ENCODE measurements at regions not wholly inside any gene's neighbourhood (a gene's known extent, or its start where the extent isn't known, plus 50 kb on each side); places are given as distances from the start of the nearest gene placed in this dataset.
A peak's percentile ranks its signal among the peaks of the same experiment; 100 is the strongest.
"Not testable (repeated sequence)": the region's sequence is repeated elsewhere in the genome, so short reads cannot be mapped to it uniquely, and the experiment has no call there.

DNA sequence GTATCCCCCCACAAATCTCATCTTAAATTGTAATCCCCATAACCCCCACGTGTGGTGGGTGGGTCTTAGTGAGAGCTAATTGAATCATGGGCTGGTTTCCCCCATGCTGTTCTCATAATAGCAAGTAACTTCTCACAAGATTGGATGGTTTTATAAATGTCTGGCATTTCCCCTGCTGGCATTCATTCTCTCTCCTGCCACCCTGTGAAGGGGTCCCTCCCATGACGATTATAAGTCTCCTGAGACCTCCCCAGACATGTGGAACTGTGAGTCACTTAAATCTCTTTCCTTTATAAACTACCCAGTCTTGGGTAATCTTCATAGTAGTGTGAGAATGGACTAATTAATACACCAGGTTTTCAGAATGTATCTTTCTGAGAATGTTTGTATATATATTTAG lies 1159.4 kb downstream of the FAM181B start:
- in situ Hi-C loops (cut with MboI; ENCODE audit: low pct_unique_long_range_greater_than_20kb, low sequenced_read_pairs): no loop called here
- DNase-seq: no peak

DNA sequence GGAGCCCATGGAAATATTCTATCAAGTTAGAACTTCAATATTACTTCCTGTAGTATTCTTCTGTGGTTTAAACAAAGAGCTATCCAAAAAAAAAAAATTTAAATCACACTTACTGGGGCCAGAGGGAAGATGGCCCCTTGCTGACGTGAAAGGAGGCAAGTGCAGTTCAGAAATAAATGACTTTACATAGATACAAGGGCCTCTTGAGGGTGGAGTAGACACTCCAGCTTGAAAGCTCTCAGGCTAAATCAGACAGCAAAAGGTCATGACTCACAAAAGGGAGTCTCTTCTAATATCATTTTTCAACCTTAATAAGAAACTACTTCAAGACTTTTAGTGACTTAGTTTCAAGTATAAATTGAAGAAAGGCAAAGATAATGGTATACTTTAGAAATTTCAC lies 1160.3 kb downstream of the FAM181B start:
- no peak for DNase-seq
- in situ Hi-C loops (cut with MboI; ENCODE audit: low pct_unique_long_range_greater_than_20kb, low sequenced_read_pairs): no loop called here

DNA sequence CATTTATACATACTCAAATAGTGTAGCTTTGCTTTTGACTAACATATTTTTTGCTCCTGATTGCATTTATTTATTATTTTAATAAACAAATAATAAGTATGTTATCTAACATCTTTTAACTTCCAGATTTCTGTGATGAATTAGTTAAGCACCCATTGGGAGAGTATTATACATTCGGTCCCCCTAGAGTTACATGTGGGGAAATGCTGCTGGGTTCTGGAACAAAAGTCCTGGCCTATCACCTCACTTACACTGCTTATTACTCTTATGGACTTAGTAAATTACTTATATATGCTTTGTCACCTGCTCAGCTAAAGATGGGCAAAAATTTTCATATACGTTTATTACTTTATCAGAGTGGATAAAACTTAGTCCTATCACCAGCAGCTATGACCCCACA lies 1163.0 kb downstream of the FAM181B start:
- DNase-seq: no peak
- in situ Hi-C loops (cut with MboI; ENCODE audit: low pct_unique_long_range_greater_than_20kb, low sequenced_read_pairs): no loop called here

DNA sequence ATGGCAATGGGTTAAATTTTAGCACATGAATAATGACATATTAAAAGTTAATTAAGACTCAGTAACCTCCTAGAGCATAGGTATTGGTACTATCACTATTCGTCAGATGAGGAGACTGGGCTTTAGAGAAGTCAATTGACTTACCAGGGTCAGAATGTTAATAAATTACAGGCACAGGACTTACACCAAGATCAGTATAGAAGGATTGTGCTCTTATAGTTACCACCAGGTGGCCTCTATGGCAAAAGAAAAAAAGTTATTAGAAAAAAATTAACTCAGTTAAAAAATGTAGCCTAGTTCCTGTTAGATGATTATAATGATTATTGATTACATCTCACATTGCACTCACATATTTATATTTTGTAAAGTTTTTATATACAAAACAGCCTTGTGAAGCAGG lies 1163.7 kb downstream of the FAM181B start:
- DNase-seq: no peak
- in situ Hi-C loops (cut with MboI; ENCODE audit: low pct_unique_long_range_greater_than_20kb, low sequenced_read_pairs): no loop called here

DNA sequence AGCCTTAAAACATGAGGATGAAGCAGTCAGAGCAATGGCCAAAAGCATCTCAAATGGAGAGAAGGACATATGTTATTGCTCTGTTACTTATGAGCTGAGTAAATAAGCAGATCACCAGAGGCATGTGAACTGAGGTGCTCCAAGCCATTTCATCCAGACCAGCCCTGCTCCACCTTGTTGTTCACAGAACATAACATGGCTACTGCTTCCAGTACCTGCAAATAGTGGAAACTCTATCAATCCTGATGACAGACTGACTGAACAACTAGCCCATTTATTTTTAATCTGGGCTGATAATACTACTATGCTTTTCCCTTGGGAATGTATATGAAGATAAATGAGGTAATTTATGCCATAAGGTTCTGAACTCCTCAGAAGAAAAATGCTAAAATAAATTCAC lies 1164.7 kb downstream of the FAM181B start:
- DNase-seq: no peak

GRCh38 chr11:81548123-81548522 lies 1185.5 kb downstream of the FAM181B start:
- DNase-seq: no peak
- in situ Hi-C loops (cut with MboI; ENCODE audit: low pct_unique_long_range_greater_than_20kb, low sequenced_read_pairs): no loop called here

More for the DNA sequence above, 1164.7 kb downstream of the FAM181B start:
- in situ Hi-C loops (cut with MboI; ENCODE audit: low pct_unique_long_range_greater_than_20kb, low sequenced_read_pairs): no loop called here

DNA sequence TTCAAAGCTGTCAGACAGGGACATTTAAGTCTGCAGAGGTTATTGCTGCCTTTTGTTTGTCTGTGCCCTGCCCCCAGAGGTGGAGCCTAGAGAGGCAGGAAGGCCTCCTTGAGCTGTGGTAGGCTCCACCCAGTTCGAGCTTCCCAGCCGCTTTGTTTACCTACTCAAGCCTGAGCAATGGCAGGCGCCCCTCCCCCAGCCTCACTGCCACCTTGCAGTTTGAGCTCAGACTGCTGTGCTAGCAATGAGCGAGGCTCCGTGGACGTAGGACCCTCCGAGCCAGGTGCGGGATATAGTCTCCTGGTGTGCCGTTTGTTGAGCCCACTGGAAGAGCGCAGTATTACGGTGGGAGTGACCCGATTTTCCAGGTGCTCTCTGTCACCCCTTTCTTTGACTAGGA lies 1193.9 kb downstream of the FAM181B start:
- in situ Hi-C loops (cut with MboI; ENCODE audit: low pct_unique_long_range_greater_than_20kb, low sequenced_read_pairs); DNase-seq: not testable (repeated sequence)

DNA sequence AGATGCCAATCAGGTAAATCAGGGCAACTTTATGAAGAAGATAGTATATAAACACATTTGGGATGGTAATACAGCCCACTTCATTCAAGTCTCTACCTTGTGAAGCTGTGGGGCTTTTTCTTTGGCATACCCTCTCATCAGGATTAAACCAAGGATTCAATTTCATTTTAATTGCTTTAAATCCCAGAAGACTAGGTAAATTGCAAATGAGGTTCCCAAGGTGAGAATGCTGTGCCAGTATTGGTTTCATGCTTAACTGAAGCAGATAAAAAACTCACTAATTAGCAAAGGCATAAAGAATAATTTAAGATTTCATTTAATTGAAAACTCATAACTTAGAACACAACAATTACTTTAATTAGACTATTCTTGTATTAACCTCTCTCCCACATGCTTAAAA lies 1218.1 kb downstream of the FAM181B start:
- in situ Hi-C loops (cut with MboI; ENCODE audit: low pct_unique_long_range_greater_than_20kb, low sequenced_read_pairs): no loop called here
- DNase-seq: no peak

- DNase-seq: peak; percentile 53
- in situ Hi-C loops (cut with MboI; ENCODE audit: low pct_unique_long_range_greater_than_20kb, low sequenced_read_pairs): no loop called here
Measured at GRCh38 chr11:81497202-81497804, 1236.4 kb downstream of the FAM181B start.

GRCh38 chr11:81496601-81497000 lies 1237.1 kb downstream of the FAM181B start:
- in situ Hi-C loops (cut with MboI; ENCODE audit: low pct_unique_long_range_greater_than_20kb, low sequenced_read_pairs): no loop called here
- DNase-seq: no peak

- no peak for DNase-seq
- in situ Hi-C loops (cut with MboI; ENCODE audit: low pct_unique_long_range_greater_than_20kb, low sequenced_read_pairs): no loop called here
Measured at GRCh38 chr11:81495699-81496292, 1237.9 kb downstream of the FAM181B start.

- DNase-seq: no peak
- in situ Hi-C loops (cut with MboI; ENCODE audit: low pct_unique_long_range_greater_than_20kb, low sequenced_read_pairs): no loop called here
Measured at GRCh38 chr11:81494431-81494830, 1239.2 kb downstream of the FAM181B start.

DNA sequence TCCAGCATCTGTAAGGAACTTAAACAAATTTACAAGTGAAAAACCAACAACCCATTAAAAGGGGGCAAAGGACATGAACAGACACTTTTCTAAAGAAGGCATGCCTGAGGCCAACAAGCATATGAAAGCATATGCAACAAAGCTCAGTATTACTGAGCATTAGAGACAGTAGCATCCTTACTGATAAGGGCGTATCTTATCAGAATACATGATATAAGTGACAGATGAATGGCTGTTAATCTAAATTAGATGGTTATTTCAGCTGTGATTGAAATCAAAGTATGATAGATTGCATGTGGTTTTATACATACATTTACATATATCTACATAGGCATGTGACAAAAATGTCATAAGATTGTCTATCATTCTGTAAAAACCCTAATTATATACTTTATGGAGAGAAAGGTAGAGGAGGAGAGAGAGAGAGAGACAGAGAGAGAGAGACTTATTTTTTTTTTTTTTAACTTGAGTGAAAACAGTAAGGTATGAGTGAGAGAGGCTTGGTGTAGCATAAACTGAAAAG lies 1240.7 kb downstream of the FAM181B start:
- in situ Hi-C loops (cut with MboI; ENCODE audit: low pct_unique_long_range_greater_than_20kb, low sequenced_read_pairs): no loop called here
- DNase-seq: no peak

- no peak for DNase-seq
- in situ Hi-C loops (cut with MboI; ENCODE audit: low pct_unique_long_range_greater_than_20kb, low sequenced_read_pairs): no loop called here
Measured at GRCh38 chr11:81487109-81487508, 1246.6 kb downstream of the FAM181B start.

DNA sequence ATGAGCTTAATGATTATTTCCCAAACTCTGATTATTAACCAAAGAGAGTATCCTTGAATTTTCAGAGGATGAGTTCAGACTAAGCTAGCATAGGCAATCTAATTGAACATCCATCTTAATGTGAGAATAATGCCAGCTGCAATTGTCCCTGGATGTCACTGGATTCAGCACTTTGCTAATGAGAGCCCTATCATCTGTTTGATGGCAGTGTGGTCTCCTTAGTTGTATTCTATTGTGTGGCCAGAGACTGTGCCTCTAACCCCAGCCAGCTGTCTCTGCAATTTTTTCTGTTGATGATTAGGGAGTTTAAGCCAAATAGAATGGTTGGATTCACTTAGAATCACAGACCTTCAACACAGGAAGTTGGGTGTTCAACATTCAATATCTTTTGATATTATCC lies 1249.5 kb downstream of the FAM181B start:
- in situ Hi-C loops (cut with MboI; ENCODE audit: low pct_unique_long_range_greater_than_20kb, low sequenced_read_pairs): no loop called here
- DNase-seq: no peak

GRCh38 chr11:81477277-81477676 lies 1256.4 kb downstream of the FAM181B start:
- DNase-seq: no peak
- in situ Hi-C loops (cut with MboI; ENCODE audit: low pct_unique_long_range_greater_than_20kb, low sequenced_read_pairs): no loop called here

- in situ Hi-C loops (cut with MboI; ENCODE audit: low pct_unique_long_range_greater_than_20kb, low sequenced_read_pairs): no loop called here
Measured at GRCh38 chr11:81476345-81476744, 1257.3 kb downstream of the FAM181B start.

GRCh38 chr11:81472646-81473045 lies 1261.0 kb downstream of the FAM181B start:
- in situ Hi-C loops (cut with MboI; ENCODE audit: low pct_unique_long_range_greater_than_20kb, low sequenced_read_pairs): no loop called here
- DNase-seq: no peak

More at GRCh38 chr11:81476345-81476744, 1257.3 kb downstream of the FAM181B start:
- no peak for DNase-seq

GRCh38 chr11:81470446-81470845 lies 1263.2 kb downstream of the FAM181B start:
- DNase-seq: no peak
- in situ Hi-C loops (cut with MboI; ENCODE audit: low pct_unique_long_range_greater_than_20kb, low sequenced_read_pairs): no loop called here

DNA sequence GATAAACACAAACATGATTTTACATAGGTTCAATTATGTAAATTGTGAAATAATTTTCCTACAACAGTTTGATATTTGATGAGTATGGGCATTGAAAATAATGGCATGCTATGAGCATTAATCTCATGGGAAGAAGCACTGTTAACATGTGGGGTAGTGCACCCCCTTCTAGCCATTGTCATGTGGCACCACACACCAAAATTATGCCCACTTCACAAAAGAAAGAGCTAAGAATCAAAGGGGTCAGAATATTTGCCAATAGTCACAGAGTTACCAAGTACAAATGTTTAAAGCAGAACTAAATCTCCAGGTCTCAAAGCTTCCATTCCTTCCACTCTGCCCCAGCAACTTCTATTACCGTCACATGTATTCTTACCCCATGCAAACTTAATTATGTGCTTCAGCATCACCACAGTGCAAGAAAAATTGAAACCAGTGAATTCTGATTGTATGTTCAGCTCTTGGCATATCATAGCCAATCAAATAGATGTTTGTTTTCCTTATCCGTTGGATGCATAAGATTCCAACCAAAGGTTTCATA lies 1273.8 kb downstream of the FAM181B start:
- in situ Hi-C loops (cut with MboI; ENCODE audit: low pct_unique_long_range_greater_than_20kb, low sequenced_read_pairs): no loop called here

More for the DNA sequence above, 1273.8 kb downstream of the FAM181B start:
- no peak for DNase-seq
